ENCODE measurements at regions not wholly inside any gene's neighbourhood (a gene's known extent, or its start where the extent isn't known, plus 50 kb on each side); places are given as distances from the start of the nearest gene placed in this dataset.

DNA sequence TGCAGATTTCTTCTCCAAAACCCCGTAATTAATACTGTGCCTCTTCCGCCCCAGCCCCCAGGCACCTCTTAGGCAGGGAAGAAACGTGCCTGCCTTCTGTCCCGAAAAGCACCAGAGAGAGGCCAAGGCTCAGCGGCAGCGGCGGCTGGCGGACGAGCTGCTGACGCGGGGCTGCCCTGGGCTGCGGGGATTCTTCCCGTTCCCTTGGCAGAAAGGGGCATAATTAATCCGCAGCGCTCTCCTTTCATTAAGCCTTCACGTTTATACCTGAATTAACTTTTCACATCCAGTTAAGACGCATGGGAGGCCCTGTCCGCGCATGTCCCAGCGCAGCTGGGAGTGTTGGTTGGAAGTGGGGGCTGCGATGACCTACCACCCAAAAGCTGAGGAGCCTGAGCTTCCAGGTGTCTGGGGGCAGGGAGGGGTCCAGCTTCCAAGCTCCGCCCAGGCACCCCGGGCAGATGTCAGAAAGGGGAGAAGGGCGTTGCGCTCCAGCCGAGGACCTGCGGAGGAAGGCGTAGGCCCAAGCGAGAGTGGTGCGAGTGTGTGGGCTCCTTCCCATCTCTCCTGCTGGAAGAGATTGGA lies 167.4 kb upstream of the LRFN2 start:
- H3K4me3 ChIP-seq (ENCODE audit: control insufficient read depth, low read depth, low read length), result no peak overlapping the region
- no peak for DNase-seq (ENCODE audit: low read depth)
- TF ChIP-seq, protein P1, sequence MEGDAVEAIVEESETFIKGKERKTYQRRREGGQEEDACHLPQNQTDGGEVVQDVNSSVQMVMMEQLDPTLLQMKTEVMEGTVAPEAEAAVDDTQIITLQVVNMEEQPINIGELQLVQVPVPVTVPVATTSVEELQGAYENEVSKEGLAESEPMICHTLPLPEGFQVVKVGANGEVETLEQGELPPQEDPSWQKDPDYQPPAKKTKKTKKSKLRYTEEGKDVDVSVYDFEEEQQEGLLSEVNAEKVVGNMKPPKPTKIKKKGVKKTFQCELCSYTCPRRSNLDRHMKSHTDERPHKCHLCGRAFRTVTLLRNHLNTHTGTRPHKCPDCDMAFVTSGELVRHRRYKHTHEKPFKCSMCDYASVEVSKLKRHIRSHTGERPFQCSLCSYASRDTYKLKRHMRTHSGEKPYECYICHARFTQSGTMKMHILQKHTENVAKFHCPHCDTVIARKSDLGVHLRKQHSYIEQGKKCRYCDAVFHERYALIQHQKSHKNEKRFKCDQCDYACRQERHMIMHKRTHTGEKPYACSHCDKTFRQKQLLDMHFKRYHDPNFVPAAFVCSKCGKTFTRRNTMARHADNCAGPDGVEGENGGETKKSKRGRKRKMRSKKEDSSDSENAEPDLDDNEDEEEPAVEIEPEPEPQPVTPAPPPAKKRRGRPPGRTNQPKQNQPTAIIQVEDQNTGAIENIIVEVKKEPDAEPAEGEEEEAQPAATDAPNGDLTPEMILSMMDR (IDR thresholded peaks at IDR 0.05; ENCODE audit: control insufficient read depth, insufficient read depth, low read depth, low read length, missing control alignments), result no peak

DNA sequence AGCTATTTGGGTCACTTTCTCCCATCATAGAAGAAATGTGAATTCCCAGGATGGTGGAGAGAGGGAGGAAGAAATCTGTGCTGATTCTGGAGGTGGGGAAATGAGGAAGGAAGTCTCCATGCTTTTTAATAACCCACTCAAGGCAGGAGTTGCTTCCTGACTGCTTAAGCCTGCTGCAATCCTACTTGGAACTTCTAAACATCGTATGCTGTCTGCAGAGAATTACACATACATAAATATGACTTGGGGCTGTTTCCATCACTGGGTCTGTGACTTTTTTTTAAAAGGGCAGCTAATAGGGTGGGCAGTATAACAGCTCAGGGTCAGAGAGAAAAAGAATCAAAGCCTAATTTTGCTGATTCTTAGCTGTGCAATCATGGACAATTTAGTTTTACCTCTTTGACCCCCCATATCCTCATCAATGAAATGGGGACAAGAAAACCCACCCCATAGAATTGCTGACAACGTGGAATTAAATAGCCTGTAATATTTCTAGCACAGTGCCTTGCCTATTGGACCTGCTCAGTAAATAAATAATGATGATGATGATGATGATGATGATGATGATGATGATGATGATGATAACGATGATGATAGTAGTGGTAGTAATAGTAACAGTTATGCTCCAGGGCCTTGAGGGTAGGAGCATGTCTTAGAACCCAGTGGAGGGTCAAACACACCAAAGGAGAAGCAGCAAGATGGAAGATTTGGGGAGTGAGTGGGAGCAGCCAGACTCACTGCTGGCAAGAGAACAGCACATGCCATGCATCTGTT lies 166.7 kb upstream of the LRFN2 start:
- no peak overlapping the region for H3K4me3 ChIP-seq (ENCODE audit: control insufficient read depth, low read depth, low read length)
- TF ChIP-seq, protein P1 (IDR thresholded peaks at IDR 0.05; ENCODE audit: control insufficient read depth, insufficient read depth, low read depth, low read length, missing control alignments), result no peak

DNA sequence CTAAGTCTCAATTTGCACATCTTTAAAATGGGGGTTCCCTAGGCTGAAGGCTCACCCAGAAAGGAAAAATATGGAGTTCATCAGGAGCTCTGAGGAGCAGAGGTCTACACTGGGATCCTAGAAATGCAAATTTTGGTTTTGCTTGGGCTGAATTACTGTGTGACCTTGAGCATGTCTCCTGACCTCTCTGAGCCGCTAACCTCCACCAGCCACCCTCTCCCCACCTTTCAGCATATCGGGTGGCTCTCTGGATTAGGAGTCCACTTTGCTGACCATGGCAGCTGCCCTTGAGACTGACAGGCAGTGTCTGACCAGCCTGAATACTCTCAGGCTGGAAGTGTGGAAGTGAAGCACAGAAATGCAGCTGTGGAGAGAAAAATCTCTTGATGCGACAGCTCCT lies 165.9 kb upstream of the LRFN2 start:
- DNase-seq (ENCODE audit: low read depth), result no peak
- TF ChIP-seq, protein P1 (IDR thresholded peaks at IDR 0.05; ENCODE audit: control insufficient read depth, insufficient read depth, low read depth, low read length, missing control alignments), result no peak
- H3K4me3 ChIP-seq (ENCODE audit: control insufficient read depth, low read depth, low read length), result no peak overlapping the region

More for the DNA sequence above, 166.7 kb upstream of the LRFN2 start:
- DNase-seq (ENCODE audit: low read depth), result no peak

DNA sequence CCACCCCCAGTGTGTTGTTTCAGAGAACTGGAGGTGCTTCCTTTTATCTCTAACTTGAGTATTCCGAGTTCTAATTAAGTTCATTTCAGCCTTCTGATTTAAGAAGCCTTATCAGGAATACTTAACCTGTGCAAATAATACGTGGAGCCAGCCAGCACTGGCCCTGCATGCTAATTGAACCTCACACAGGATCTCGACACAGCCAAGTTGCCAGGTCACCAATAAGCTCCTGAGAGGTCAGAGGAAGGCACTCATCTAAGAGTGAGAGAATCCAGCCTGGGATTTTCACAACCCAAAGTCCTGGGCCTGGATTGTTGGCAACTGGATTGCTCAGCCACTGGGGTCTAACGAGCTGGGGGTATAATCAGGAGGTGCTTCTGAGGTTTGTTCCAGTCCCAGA lies 157.7 kb upstream of the LRFN2 start:
- DNase-seq (ENCODE audit: low read depth), result no peak
- H3K4me3 ChIP-seq (ENCODE audit: control insufficient read depth, low read depth, low read length), result no peak overlapping the region
- TF ChIP-seq, protein P1 (IDR thresholded peaks at IDR 0.05; ENCODE audit: control insufficient read depth, insufficient read depth, low read depth, low read length, missing control alignments), result no peak

DNA sequence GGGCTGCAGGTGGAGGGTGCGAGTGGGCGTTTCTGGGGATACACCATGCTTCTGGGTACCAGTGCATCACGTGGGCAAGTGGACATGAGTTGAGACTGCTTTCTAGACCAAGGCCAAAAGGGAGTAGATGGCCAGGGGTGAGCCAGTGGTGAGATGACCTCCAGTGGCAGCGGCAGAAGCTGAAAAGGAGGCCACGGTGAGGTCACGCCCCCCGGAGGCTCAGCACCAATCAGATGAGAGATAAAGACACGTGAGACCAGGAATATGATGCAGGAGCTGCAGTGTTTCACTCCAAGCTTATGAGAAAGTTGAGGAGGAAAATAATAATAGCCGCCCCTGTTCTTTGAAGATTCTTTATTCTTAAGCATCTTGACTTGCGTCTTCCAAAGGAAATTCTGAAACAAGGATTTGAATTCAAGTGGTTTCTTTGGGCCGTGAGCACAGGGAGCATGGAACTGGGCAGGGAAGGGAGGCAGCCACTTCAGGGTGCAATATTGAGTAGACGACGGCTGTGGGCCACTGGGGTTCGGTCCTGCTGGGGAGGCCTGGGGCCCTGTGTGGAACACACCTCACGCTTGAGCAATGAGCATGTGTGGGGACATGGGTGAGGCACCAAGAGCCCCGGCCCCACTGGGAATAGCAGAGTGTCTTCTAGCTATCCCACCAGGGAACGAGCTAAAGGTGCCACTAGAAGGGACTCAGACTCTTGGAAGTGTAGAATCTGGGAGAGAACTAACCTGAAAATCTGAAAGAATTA lies 156.7 kb upstream of the LRFN2 start:
- TF ChIP-seq, protein P1 (IDR thresholded peaks at IDR 0.05; ENCODE audit: control insufficient read depth, insufficient read depth, low read depth, low read length, missing control alignments), result no peak
- no peak for DNase-seq (ENCODE audit: low read depth)
- no peak overlapping the region for H3K4me3 ChIP-seq (ENCODE audit: control insufficient read depth, low read depth, low read length)

DNA sequence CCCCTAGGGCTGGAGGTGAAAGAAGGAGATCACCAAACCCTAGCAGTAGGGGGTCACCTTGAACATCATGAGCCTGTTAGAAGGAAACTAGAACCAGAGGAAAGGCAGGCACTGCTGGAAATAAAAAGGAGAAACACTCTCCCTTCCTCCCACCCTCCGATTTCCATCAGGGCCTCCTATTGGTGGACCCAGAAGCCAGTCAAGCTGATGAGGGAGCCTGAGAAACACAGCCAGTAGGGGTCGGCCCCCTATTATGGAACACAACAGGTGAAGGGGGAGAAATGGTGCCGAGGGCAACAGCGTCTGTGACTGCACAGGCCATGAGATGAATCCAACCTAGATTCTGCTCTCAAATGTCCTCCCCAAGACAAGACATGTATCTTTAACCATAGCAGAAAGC lies 156.1 kb upstream of the LRFN2 start:
- TF ChIP-seq, protein P1 (IDR thresholded peaks at IDR 0.05; ENCODE audit: control insufficient read depth, insufficient read depth, low read depth, low read length, missing control alignments), result no peak
- DNase-seq (ENCODE audit: low read depth), result no peak
- H3K4me3 ChIP-seq (ENCODE audit: control insufficient read depth, low read depth, low read length), result no peak overlapping the region

Measured in AG09309 (cell line).